Keratinocyte (primary cell): ENCODE measurements at regions not wholly inside any gene's neighbourhood (a gene's known extent, or its start where the extent isn't known, plus 50 kb on each side); places are given as distances from the start of the nearest gene placed in this dataset.

ENCODE experiments used
- DNase-seq: peaks from one replicate; pipeline ENCODE4 v3.0.0-alpha.2; 2011; ENCODE audit warnings: low read depth, missing footprints, low spot score
- FAIRE-seq: peaks from 2 replicates; lab custom pipeline; 2011; peaks lifted over from hg19 to GRCh38; lab: Jason Lieb, UNC
- H2AFZ ChIP-seq: 2 replicates; pipeline ENCODE4 v1.6.0; 2012; ENCODE audit warnings: low read length, control low read depth, inconsistent platforms; ENCODE audit not compliant: control insufficient read depth
- H3K27ac ChIP-seq: 2 replicates; pipeline ENCODE4 v1.5.1; 2011; ENCODE audit warnings: low read length; ENCODE audit not compliant: control insufficient read depth, insufficient read depth
- H3K27me3 ChIP-seq: 3 replicates; pipeline ENCODE4 v1.6.0; 2011; ENCODE audit warnings: low read length; ENCODE audit not compliant: control insufficient read depth, insufficient read depth; ENCODE audit errors: extremely low read depth
- H3K36me3 ChIP-seq, 2 experiments: 2 replicates in 1 of 2; 3 replicates in 1 of 2; pipeline ENCODE4 v1.5.1; 2011; ENCODE audit warnings: low read length in 2 of 2, mild to moderate bottlenecking in 1 of 2; ENCODE audit not compliant: control insufficient read depth in 2 of 2, insufficient read depth in 2 of 2; ENCODE audit errors: extremely low read depth in 1 of 2
- H3K4me1 ChIP-seq: 3 replicates; pipeline ENCODE4 v1.5.1; 2011; ENCODE audit warnings: low read length; ENCODE audit not compliant: control insufficient read depth, insufficient read depth; ENCODE audit errors: extremely low read depth
- H3K4me2 ChIP-seq: 3 replicates; pipeline ENCODE4 v1.6.0; 2011; ENCODE audit warnings: low read depth, low read length; ENCODE audit not compliant: control insufficient read depth, insufficient read depth; ENCODE audit errors: extremely low read depth
- H3K4me3 ChIP-seq, 3 experiments: fragments of 200-600 bp in 1 of 3; sonication (generic) in 1 of 3; 2 replicates in 2 of 3; 3 replicates in 1 of 3; pipeline ENCODE4 v1.5.1; 2011 to 2016; ENCODE audit warnings: low read length in 3 of 3, mild to moderate bottlenecking in 3 of 3, control low read depth in 2 of 3, inconsistent platforms in 1 of 3, low read depth in 1 of 3, mixed read lengths in 1 of 3, mixed run types in 1 of 3, moderate library complexity in 1 of 3; ENCODE audit not compliant: control insufficient read depth in 2 of 3, insufficient read depth in 2 of 3; ENCODE audit errors: extremely low read depth in 1 of 3
- H3K79me2 ChIP-seq: 2 replicates; pipeline ENCODE4 v1.6.0; 2012; ENCODE audit warnings: low read length; ENCODE audit not compliant: control insufficient read depth, insufficient read depth
- H3K9ac ChIP-seq: 3 replicates; pipeline ENCODE4 v1.6.0; 2011; ENCODE audit warnings: low read length; ENCODE audit not compliant: control insufficient read depth, insufficient read depth; ENCODE audit errors: extremely low read depth
- H3K9me1 ChIP-seq: 3 replicates; pipeline ENCODE4 v1.6.0; 2011; ENCODE audit warnings: low read length; ENCODE audit not compliant: control insufficient read depth, insufficient read depth; ENCODE audit errors: extremely low read depth
- H3K9me3 ChIP-seq: 2 replicates; pipeline ENCODE4 v1.5.1; 2012; ENCODE audit warnings: low read depth, low read length; ENCODE audit not compliant: control insufficient read depth
- H4K20me1 ChIP-seq: 3 replicates; pipeline ENCODE4 v1.6.0; 2011; ENCODE audit warnings: low read length; ENCODE audit not compliant: control insufficient read depth, insufficient read depth; ENCODE audit errors: extremely low read depth
- EZH2 ChIP-seq: IDR thresholded peaks from one replicate; pipeline ENCODE4 v1.6.1; 2012; ENCODE audit warnings: inconsistent platforms, mild to moderate bottlenecking, low read length, moderate library complexity
- dilution Hi-C: fragments of 300-500 bp; cut with MboI; formaldehyde crosslinking; loops from one replicate; pipeline ENCODE4 v1.7.0; 2020; ENCODE audit warnings: low sequenced_read_pairs; ENCODE audit not compliant: extremely low pct_ligation_motif_present
- TF ChIP-seq, protein P1 (sequence below), 3 experiments: IDR thresholded peaks in 1 of 3; conservative IDR thresholded peaks in 1 of 3; optimal IDR thresholded peaks in 1 of 3; 2 replicates in 2 of 3; 3 replicates in 1 of 3; pipeline versions ENCODE3 to v1.5.1; 2011; ENCODE audit warnings: low read length in 3 of 3, mild to moderate bottlenecking in 3 of 3, moderate library complexity in 2 of 3, control low read depth in 1 of 3, inconsistent platforms in 1 of 3; ENCODE audit not compliant: insufficient read depth in 2 of 3; ENCODE audit errors: extremely low read depth in 1 of 3

- no peaks in the 10 kb centered on the region for H4K20me1 ChIP-seq
- no peak overlapping the region for H3K4me2 ChIP-seq
- H2AFZ ChIP-seq = no peak overlapping the region
- H3K9me3 ChIP-seq = no peaks in the 10 kb centered on the region
- no peaks in the 10 kb centered on the region for H3K9me1 ChIP-seq
- TF ChIP-seq, protein P1, sequence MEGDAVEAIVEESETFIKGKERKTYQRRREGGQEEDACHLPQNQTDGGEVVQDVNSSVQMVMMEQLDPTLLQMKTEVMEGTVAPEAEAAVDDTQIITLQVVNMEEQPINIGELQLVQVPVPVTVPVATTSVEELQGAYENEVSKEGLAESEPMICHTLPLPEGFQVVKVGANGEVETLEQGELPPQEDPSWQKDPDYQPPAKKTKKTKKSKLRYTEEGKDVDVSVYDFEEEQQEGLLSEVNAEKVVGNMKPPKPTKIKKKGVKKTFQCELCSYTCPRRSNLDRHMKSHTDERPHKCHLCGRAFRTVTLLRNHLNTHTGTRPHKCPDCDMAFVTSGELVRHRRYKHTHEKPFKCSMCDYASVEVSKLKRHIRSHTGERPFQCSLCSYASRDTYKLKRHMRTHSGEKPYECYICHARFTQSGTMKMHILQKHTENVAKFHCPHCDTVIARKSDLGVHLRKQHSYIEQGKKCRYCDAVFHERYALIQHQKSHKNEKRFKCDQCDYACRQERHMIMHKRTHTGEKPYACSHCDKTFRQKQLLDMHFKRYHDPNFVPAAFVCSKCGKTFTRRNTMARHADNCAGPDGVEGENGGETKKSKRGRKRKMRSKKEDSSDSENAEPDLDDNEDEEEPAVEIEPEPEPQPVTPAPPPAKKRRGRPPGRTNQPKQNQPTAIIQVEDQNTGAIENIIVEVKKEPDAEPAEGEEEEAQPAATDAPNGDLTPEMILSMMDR (optimal IDR thresholded peaks at IDR 0.05 in 1 of 3, IDR thresholded peaks at IDR 0.05 in 1 of 3, conservative IDR thresholded peaks at IDR 0.05 in 1 of 3; ENCODE audit: extremely low read depth in 1 of 3, insufficient read depth in 2 of 3, low read length in 3 of 3) = no peak
- no peak for TF ChIP-seq EZH2
- H3K79me2 ChIP-seq = no peaks in the 10 kb centered on the region
- H3K36me3 ChIP-seq = no peaks in the 10 kb centered on the region
- no peak overlapping the region for H3K4me3 ChIP-seq
- no peaks in the 10 kb centered on the region for H3K27me3 ChIP-seq
- FAIRE-seq = no peak
- H3K27ac ChIP-seq = no peak overlapping the region
- H3K4me1 ChIP-seq = peaks cover 6% of the 10 kb centered on the region
- no peak overlapping the region for H3K9ac ChIP-seq
- dilution Hi-C loops = no loop called here
- no peak for DNase-seq
These were observed 200.3 kb downstream of the SLIT2 start for GRCh38 chr4:20451986-20452385.

DNA sequence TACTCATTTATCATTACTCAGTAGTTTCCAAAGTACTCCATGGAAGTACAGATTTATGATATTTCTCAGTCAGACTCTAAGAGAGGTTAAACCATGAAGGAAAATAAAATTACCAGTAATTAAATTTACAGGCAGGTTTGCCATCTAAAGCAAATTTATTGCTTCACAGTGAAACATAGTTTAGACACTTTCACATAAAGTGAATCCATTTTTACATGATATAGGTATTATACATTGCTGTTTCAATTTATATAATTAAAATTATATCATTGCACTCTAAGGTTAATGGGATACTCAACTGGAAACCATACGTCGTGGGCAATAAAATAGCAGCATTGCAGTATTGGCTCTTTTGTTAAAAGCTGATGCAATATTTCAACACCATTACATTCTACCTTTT, 202.8 kb downstream of the SLIT2 start:
- Histone ChIP-seq H3K4me3 (no peak overlapping the region), H4K20me1 (no peaks in the 10 kb centered on the region), H3K9me3 (no peaks in the 10 kb centered on the region), H3K36me3 (no peaks in the 10 kb centered on the region), H3K9ac (no peak overlapping the region), H3K79me2 (no peaks in the 10 kb centered on the region), H3K4me1 (peaks cover 6% of the 10 kb centered on the region), H3K9me1 (no peaks in the 10 kb centered on the region), H2AFZ (no peak overlapping the region), H3K27me3 (no peaks in the 10 kb centered on the region), H3K4me2 (no peak overlapping the region), H3K27ac (no peak overlapping the region)
- no peak for FAIRE-seq
- DNase-seq = no peak
- TF ChIP-seq EZH2 = no peak
- TF ChIP-seq, protein P1 (optimal IDR thresholded peaks at IDR 0.05 in 1 of 3, IDR thresholded peaks at IDR 0.05 in 1 of 3, conservative IDR thresholded peaks at IDR 0.05 in 1 of 3; ENCODE audit: extremely low read depth in 1 of 3, insufficient read depth in 2 of 3, low read length in 3 of 3) = no peak
- dilution Hi-C loops = no loop called here
